Omental fat pad (tissue), 3 donors: ENCODE measurements at regions not wholly inside any gene's neighbourhood (a gene's known extent, or its start where the extent isn't known, plus 50 kb on each side); places are given as distances from the start of the nearest gene placed in this dataset.

Source experiments
- ATAC-seq: fragments of 150-250 bp; one replicate; pipeline ENCODE4 v1.9.1; 2016; ENCODE audit warnings: mild to moderate bottlenecking, moderate library complexity; ENCODE audit not compliant: low FRiP score
- DNase-seq: peaks from one replicate; pipeline ENCODE4 v3.0.0-alpha.2; 2019; ENCODE audit warnings: low spot score
- TF ChIP-seq, protein P1 (sequence below), 3 donors: fragments of 450-650 bp; IDR thresholded peaks; one replicate each; pipeline ENCODE4 v1.5.1; 2016 to 2017; ENCODE audit warnings: antibody characterized with exemption in 3 of 3, mild to moderate bottlenecking in 3 of 3, moderate library complexity in 2 of 3

DNA sequence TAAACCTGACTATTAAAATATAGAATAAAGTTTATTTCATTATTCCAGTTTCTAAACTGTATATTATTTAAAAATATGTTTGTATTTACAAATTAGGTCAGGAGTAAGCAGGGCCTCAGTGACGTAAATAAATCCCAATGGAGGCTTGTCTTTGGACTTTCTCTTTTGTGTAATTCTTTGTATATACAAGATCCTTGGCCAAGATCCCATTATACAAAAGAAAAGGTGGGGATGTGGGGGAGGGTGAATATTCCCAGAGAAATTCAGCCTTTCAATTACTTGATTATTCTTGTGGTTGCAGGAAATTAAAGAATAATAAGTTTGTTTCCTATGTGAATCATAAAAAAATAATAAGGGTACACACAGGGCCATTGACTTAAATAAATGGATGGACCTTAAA lies 178.7 kb upstream of the PRPS1L1 start:
- TF ChIP-seq, protein P1, sequence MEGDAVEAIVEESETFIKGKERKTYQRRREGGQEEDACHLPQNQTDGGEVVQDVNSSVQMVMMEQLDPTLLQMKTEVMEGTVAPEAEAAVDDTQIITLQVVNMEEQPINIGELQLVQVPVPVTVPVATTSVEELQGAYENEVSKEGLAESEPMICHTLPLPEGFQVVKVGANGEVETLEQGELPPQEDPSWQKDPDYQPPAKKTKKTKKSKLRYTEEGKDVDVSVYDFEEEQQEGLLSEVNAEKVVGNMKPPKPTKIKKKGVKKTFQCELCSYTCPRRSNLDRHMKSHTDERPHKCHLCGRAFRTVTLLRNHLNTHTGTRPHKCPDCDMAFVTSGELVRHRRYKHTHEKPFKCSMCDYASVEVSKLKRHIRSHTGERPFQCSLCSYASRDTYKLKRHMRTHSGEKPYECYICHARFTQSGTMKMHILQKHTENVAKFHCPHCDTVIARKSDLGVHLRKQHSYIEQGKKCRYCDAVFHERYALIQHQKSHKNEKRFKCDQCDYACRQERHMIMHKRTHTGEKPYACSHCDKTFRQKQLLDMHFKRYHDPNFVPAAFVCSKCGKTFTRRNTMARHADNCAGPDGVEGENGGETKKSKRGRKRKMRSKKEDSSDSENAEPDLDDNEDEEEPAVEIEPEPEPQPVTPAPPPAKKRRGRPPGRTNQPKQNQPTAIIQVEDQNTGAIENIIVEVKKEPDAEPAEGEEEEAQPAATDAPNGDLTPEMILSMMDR (IDR thresholded peaks at IDR 0.05): no peak
- DNase-seq (no peak), ATAC-seq (no peak)

- ATAC-seq (no peak), DNase-seq (no peak)
- TF ChIP-seq, protein P1 (IDR thresholded peaks at IDR 0.05): no peak
These were observed 181.3 kb upstream of the PRPS1L1 start for GRCh38 chr7:18208921-18209320.

DNA sequence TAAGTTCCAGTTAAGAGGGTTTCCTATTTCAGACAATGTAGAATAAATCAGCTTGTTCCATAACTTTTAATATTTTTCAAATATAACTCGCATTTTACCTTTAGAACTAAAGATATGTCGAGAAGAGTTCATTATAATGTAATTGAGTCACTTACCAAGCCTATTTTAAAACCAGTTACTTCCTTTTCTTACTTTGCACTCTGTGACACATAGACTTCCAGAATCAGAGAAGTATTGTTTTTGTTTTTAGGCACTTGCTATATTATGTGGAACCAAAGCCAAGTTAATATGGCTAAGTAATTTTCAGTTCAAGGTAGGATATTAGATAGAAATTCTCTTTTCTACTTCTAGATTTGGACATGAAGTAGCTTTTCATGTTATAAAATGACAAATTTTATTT lies 182.7 kb upstream of the PRPS1L1 start:
- DNase-seq (no peak), ATAC-seq (no peak)
- TF ChIP-seq, protein P1 (IDR thresholded peaks at IDR 0.05): no peak

- ATAC-seq (peak; percentile 60), DNase-seq (no peak)
- TF ChIP-seq, protein P1 (IDR thresholded peaks at IDR 0.05): no peak
These were observed 183.1 kb upstream of the PRPS1L1 start for GRCh38 chr7:18210788-18211187.

- TF ChIP-seq, protein P1 (IDR thresholded peaks at IDR 0.05): no peak
- ATAC-seq (no peak), DNase-seq (no peak)
These were observed 184.7 kb upstream of the PRPS1L1 start for GRCh38 chr7:18212308-18212707.

GRCh38 chr7:18212758-18213157 lies 185.1 kb upstream of the PRPS1L1 start:
- DNase-seq (no peak), ATAC-seq (peak; percentile 42)
- TF ChIP-seq, protein P1 (IDR thresholded peaks at IDR 0.05): no peak

GRCh38 chr7:18213652-18214051 lies 186.0 kb upstream of the PRPS1L1 start:
- TF ChIP-seq, protein P1 (IDR thresholded peaks at IDR 0.05): no peak
- ATAC-seq: no peak
- DNase-seq: no peak
